NT2/D1 (cell line): ENCODE measurements at regions not wholly inside any gene's neighbourhood (a gene's known extent, or its start where the extent isn't known, plus 50 kb on each side); places are given as distances from the start of the nearest gene placed in this dataset.

ENCODE experiments used
- DNase-seq: peaks from one replicate; pipeline ENCODE4 v3.0.0-alpha.2; 2011; ENCODE audit warnings: low read depth, low spot score
- H3K27me3 ChIP-seq: 2 replicates; pipeline ENCODE4 v1.6.0; 2011; ENCODE audit warnings: mild to moderate bottlenecking; ENCODE audit not compliant: insufficient read length, insufficient read depth
- H3K36me3 ChIP-seq: 2 replicates; pipeline ENCODE4 v1.6.1; 2011; ENCODE audit warnings: mild to moderate bottlenecking, low read length, mixed read lengths; ENCODE audit not compliant: insufficient read depth, insufficient read length
- H3K4me1 ChIP-seq: 2 replicates; pipeline ENCODE4 v1.5.1; 2011; ENCODE audit not compliant: insufficient read depth, insufficient read length
- H3K4me3 ChIP-seq: 2 replicates; pipeline ENCODE4 v1.5.1; 2011; ENCODE audit warnings: low read depth; ENCODE audit not compliant: insufficient read length
- H3K9ac ChIP-seq: 2 replicates; pipeline ENCODE4 v1.6.0; 2011; ENCODE audit warnings: low read depth; ENCODE audit not compliant: insufficient read length
- H3K9me3 ChIP-seq: 2 replicates; pipeline ENCODE4 v1.5.1; 2011; ENCODE audit warnings: mild to moderate bottlenecking, low read length; ENCODE audit not compliant: insufficient read depth
- SUZ12 ChIP-seq: IDR thresholded peaks from 2 replicates; pipeline ENCODE4 v1.6.1; 2011; ENCODE audit not compliant: insufficient read length, insufficient read depth; ENCODE audit errors: extremely low read depth
- YY1 ChIP-seq: IDR thresholded peaks from 2 replicates; pipeline ENCODE4 v1.6.1; 2011; ENCODE audit not compliant: insufficient read length, insufficient read depth
- ZNF274 ChIP-seq: IDR thresholded peaks from 2 replicates; pipeline ENCODE4 v1.6.1; 2011; ENCODE audit warnings: mild to moderate bottlenecking, low read depth, low read length

DNA sequence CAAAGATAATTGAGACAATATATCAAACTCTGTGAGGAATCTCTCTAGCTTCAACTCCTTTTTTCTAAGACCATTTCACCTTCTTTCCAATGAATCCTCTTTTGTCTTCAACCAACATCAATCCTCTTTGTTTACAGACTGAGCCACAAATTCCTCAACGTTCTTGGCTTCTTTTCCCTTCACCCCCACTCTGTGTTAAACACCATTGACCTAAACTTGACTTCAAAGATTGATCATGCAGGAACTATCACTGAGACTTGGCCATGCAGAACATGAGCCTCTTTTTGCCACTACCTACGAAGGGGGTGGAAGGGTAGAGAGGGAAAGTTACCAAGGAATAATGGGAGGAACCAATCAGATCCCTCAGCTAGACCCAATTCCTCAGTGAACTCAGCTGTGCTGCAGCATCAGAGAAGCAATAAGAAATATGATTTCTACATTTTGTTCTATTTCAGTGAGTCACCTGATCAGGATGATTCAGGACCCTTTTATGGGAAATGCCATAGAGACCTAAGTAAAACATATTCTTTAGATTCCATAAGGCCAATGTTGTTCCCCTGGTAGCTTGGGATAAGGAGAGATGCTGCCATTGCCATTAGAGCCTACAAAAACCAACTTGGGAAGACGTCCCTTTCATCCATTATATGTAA lies 187.7 kb upstream of the RGMB start:
- TF ChIP-seq ZNF274 (no peak), SUZ12 (no peak), YY1 (no peak)
- DNase-seq, result no peak
- Histone ChIP-seq H3K4me1 (no peaks in the 10 kb centered on the region), H3K27me3 (no peaks in the 10 kb centered on the region), H3K4me3 (no peak overlapping the region), H3K36me3 (no peaks in the 10 kb centered on the region), H3K9ac (no peak overlapping the region), H3K9me3 (no peaks in the 10 kb centered on the region)

DNA sequence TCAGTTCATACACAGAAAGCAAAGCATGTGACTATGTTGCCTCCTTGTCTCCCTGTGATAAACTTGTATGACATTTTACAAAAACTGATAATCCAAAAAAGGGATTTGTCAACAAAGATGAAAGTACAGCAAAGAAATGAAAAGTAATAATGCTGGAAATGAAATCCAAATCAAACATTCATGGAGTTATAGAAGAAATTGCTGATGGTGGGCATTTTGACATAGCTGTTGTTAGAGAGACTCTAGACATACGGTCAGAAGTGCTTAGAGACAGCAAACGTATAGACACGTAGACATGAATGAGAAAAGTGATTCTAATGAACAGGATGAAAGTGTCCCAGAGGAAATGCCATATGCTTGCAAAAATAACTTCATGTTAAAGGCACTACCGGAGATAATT lies 186.9 kb upstream of the RGMB start:
- Histone ChIP-seq H3K36me3 (no peaks in the 10 kb centered on the region), H3K4me3 (no peak overlapping the region), H3K4me1 (no peaks in the 10 kb centered on the region), H3K27me3 (no peaks in the 10 kb centered on the region), H3K9me3 (no peaks in the 10 kb centered on the region), H3K9ac (no peak overlapping the region)
- TF ChIP-seq ZNF274 (no peak), SUZ12 (no peak)
- DNase-seq, result no peak

DNA sequence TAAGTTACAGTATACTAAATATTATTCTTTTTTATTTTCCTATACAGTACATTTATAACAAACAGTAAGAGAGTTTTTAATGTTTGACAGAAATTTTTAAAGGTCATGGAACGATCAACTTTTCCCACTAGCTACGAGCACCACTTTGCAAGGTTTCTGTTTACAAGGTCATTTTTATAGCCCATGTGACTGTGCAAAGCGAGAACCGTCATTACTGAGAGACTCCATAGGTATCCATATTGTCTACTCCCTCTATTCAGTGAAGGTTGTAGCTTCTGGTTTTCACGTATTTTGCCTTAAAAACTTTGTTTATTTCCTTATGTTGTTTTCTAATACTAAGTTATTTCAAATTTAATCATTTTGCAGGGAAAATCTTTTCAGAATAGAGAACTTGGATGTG lies 186.3 kb upstream of the RGMB start:
- no peaks in the 10 kb centered on the region for H3K4me1 ChIP-seq
- no peak for TF ChIP-seq ZNF274
- no peak for TF ChIP-seq SUZ12
- no peak for TF ChIP-seq YY1

DNA sequence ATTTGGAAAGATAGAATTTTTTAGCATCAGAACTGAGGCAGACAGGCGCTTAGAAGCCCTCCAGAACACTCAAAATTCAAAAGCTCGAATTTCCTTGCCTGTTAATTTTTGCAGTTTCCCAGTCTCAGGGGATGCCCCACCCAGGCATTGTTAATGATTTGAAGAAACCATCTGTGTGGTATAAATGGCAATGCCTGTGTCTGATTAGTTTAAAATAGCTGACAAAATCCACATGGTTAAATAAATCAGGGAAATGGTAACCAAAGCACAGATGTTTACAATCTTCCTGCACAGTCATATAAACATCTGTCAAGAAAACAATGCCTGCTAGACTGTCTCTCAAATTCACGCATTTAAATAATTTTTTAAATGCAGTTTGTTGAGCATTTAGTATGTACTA lies 185.2 kb upstream of the RGMB start:
- no peak overlapping the region for H3K4me3 ChIP-seq
- H3K36me3 ChIP-seq, result no peaks in the 10 kb centered on the region
- no peak for DNase-seq
- no peaks in the 10 kb centered on the region for H3K27me3 ChIP-seq
- H3K4me1 ChIP-seq, result no peaks in the 10 kb centered on the region
- H3K9ac ChIP-seq, result no peak overlapping the region
- no peaks in the 10 kb centered on the region for H3K9me3 ChIP-seq
- TF ChIP-seq YY1 (no peak), ZNF274 (no peak), SUZ12 (no peak)

More for the DNA sequence above, 186.3 kb upstream of the RGMB start:
- Histone ChIP-seq H3K36me3 (no peaks in the 10 kb centered on the region), H3K4me3 (no peak overlapping the region), H3K9me3 (no peaks in the 10 kb centered on the region), H3K27me3 (no peaks in the 10 kb centered on the region), H3K9ac (no peak overlapping the region)
- no peak for DNase-seq

DNA sequence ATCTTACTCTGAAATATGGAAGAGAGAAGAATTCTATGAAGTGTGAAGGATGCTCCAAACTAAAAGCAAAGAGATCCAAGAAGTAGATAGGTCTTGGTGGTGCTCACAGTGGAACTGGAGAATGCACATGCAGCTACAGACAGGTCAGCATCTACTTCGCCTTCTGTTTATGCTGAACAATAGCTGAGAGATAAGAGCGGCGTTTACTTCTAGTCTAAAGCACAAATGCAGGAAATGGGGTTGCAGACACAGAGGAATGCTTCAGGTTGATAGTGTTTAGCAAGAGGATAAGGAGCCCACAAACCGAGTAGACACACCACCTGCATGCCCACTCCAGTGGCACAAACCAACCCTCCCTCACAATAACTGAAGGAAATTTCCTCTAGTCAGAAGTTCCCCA lies 180.0 kb upstream of the RGMB start:
- TF ChIP-seq YY1 (no peak), ZNF274 (no peak), SUZ12 (no peak)

DNA sequence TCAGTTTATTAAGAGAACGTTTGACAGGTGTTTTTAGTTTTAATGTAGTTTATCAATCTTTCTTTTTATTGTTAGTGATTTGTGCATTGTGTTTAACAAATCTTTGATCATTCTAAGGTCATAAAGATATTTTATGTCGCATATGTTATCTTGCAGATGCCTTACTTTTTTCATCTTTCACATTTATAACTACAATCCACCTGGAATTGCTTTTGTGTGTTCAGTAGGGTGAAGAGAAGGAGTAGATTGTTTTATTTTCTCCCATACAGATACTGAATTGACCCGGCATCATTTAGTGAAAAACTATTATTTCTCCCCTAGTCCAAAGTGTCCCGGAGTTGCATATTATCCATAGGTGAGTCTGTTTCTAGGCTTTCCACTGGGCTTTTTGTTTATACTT lies 179.4 kb upstream of the RGMB start:
- Histone ChIP-seq H3K36me3 (no peaks in the 10 kb centered on the region), H3K4me3 (no peak overlapping the region), H3K9ac (no peak overlapping the region), H3K4me1 (no peaks in the 10 kb centered on the region), H3K9me3 (no peaks in the 10 kb centered on the region), H3K27me3 (no peaks in the 10 kb centered on the region)
- no peak for DNase-seq
- no peak for TF ChIP-seq SUZ12
- TF ChIP-seq YY1, result no peak
- no peak for TF ChIP-seq ZNF274

More for the DNA sequence above, 180.0 kb upstream of the RGMB start:
- H3K9ac ChIP-seq, result no peak overlapping the region
- H3K9me3 ChIP-seq, result no peaks in the 10 kb centered on the region
- no peaks in the 10 kb centered on the region for H3K4me1 ChIP-seq
- no peak for DNase-seq
- no peaks in the 10 kb centered on the region for H3K36me3 ChIP-seq
- no peaks in the 10 kb centered on the region for H3K27me3 ChIP-seq
- no peak overlapping the region for H3K4me3 ChIP-seq

DNA sequence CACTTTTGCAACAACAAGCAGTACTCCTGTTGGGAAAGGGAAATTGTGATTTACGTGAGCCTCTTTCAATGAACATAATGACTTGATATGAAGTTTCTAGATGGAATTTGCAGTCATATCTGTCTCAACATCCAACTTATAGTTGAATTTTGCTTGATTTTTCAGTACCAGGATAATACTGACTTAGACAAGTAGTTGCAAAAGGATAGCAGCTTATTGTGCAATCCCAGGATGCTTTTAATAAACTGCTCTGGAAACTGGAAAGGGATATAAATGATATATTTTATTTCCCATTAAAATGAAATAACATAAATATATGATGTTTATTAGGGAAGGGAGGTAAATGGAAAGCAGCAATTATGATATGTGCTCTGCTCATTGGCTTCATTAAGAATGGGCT lies 174.4 kb upstream of the RGMB start:
- DNase-seq, result no peak
- TF ChIP-seq YY1, result no peak
- TF ChIP-seq SUZ12, result no peak
- no peak for TF ChIP-seq ZNF274
- Histone ChIP-seq H3K4me3 (no peak overlapping the region), H3K27me3 (no peaks in the 10 kb centered on the region), H3K9ac (no peak overlapping the region), H3K36me3 (no peaks in the 10 kb centered on the region), H3K4me1 (no peaks in the 10 kb centered on the region), H3K9me3 (0 out of 2 replicates have a peak, but pooled peaks cover 9% of the 10 kb centered on the region)

DNA sequence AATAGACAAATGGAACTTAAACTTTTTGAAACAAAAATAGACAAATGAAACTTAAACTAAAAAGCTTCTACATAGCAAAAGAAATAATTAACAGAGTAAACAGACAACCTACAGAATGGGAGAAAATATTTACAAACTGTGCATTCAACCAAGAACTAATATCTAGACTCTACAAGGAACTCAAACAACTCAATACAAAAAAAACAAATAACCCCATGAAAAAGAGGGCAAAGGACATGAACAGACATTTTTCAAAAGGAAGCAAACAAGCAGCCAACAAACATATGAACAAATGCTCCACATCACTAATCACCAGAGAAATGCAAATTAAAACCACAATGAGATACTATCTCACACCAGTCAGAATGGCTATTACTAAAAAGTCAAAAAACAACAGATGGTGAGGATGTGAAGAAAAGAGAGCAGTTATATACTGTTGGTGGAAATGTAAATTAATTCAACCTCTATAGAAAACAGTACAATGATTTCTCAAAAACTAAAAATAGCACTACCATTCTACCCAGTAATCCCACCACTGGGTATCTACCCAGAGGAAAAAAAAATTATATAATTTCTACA lies 170.8 kb upstream of the RGMB start:
- H3K4me1 ChIP-seq, result no peaks in the 10 kb centered on the region
- H3K27me3 ChIP-seq, result no peaks in the 10 kb centered on the region
- TF ChIP-seq YY1 (no peak), ZNF274 (no peak), SUZ12 (no peak)
- H3K4me3 ChIP-seq, result no peak overlapping the region
- DNase-seq, result no peak
- 0 out of 2 replicates have a peak, but pooled peaks cover 9% of the 10 kb centered on the region for H3K9me3 ChIP-seq
- H3K36me3 ChIP-seq, result no peaks in the 10 kb centered on the region
- no peak overlapping the region for H3K9ac ChIP-seq
